AG10803 (cell line): ENCODE measurements at regions not wholly inside any gene's neighbourhood (a gene's known extent, or its start where the extent isn't known, plus 50 kb on each side); places are given as distances from the start of the nearest gene placed in this dataset.

ENCODE experiments used
- DNase-seq: peaks from one replicate; pipeline ENCODE4 v3.0.0; 2010; ENCODE audit warnings: low read depth
- H3K4me3 ChIP-seq: 2 replicates; pipeline ENCODE4 v1.5.1; 2011; ENCODE audit warnings: mild to moderate bottlenecking, low read length, control low read depth
- CTCF ChIP-seq: conservative IDR thresholded peaks from 2 replicates; pipeline ENCODE4 v1.5.1; 2011; ENCODE audit warnings: mild to moderate bottlenecking, low read length, control low read depth, inconsistent platforms

- DNase-seq = peak; percentile 56
- TF ChIP-seq CTCF = no peak
- H3K4me3 ChIP-seq = no peak overlapping the region
Observed at GRCh38 chr3:175983379-175983778, 1124.2 kb downstream of the NAALADL2 start.

GRCh38 chr3:175980486-175981090, 1121.5 kb downstream of the NAALADL2 start:
- no peak for TF ChIP-seq CTCF
- H3K4me3 ChIP-seq = no peak overlapping the region
- DNase-seq = peak; percentile 47

- DNase-seq = no peak
- TF ChIP-seq CTCF = no peak
- H3K4me3 ChIP-seq = no peak overlapping the region
Observed at GRCh38 chr3:175977968-175978752, 1119.0 kb downstream of the NAALADL2 start.

- TF ChIP-seq CTCF = no peak
- DNase-seq = no peak
- H3K4me3 ChIP-seq = no peak overlapping the region
Observed at GRCh38 chr3:175969456-175969855, 1110.3 kb downstream of the NAALADL2 start.

GRCh38 chr3:175965036-175965435, 1105.9 kb downstream of the NAALADL2 start:
- DNase-seq = no peak
- TF ChIP-seq CTCF = no peak
- no peak overlapping the region for H3K4me3 ChIP-seq

GRCh38 chr3:175957427-175957826, 1098.3 kb downstream of the NAALADL2 start:
- H3K4me3 ChIP-seq = no peak overlapping the region
- DNase-seq = no peak
- TF ChIP-seq CTCF = no peak

- TF ChIP-seq CTCF = peak; percentile 36
- DNase-seq = peak; percentile 6
- H3K4me3 ChIP-seq = no peak overlapping the region
Observed at GRCh38 chr3:175956964-175957363, 1097.8 kb downstream of the NAALADL2 start.
